Astrocyte of the cerebellum (primary cell): ENCODE measurements at regions not wholly inside any gene's neighbourhood (a gene's known extent, or its start where the extent isn't known, plus 50 kb on each side); places are given as distances from the start of the nearest gene placed in this dataset.

ENCODE experiments used
- DNase-seq: peaks from one replicate; pipeline ENCODE4 v3.0.0-alpha.2; 2011; ENCODE audit warnings: low read depth
- H3K4me3 ChIP-seq: 2 replicates; pipeline ENCODE4 v1.5.1; 2011; ENCODE audit warnings: mild to moderate bottlenecking, low read depth, low read length, moderate library complexity
- CTCF ChIP-seq: IDR thresholded peaks from 2 replicates; pipeline ENCODE4 v1.5.1; 2012; ENCODE audit warnings: low read length, low read depth, moderate library complexity, mild to moderate bottlenecking; ENCODE audit errors: missing control alignments
- in situ Hi-C: cut with HindIII; loops from 2 replicates; pipeline ENCODE4 v1.10.0; 2017; ENCODE audit warnings: low sequenced_read_pairs

- no peak for TF ChIP-seq CTCF
- H3K4me3 ChIP-seq: no peak overlapping the region
- no peak for DNase-seq
- in situ Hi-C loops: no loop called here
Measured at GRCh38 chr3:5479229-5479799, 291.8 kb downstream of the EDEM1 start.

DNA sequence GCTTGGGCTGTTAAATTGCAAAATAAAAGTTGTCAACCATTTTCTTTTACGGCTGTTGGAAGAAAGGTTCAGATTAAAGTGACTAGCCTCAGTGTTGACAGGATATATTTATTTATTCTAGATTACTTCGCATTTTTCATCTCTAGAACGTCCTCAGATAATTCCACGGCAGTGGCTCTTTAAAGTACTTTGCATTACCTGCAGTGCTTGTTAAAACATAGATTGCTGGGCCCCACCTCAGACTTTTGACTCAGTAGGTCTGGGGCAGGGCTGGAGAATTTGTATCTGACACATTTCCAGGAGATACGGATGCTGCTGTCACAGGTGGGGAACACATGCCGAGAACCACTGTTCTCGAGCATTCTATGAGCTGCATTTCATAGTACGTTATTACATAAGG is 292.7 kb downstream of the EDEM1 start:
- in situ Hi-C loops: no loop called here
- TF ChIP-seq CTCF: no peak
- no peak overlapping the region for H3K4me3 ChIP-seq
- no peak for DNase-seq

DNA sequence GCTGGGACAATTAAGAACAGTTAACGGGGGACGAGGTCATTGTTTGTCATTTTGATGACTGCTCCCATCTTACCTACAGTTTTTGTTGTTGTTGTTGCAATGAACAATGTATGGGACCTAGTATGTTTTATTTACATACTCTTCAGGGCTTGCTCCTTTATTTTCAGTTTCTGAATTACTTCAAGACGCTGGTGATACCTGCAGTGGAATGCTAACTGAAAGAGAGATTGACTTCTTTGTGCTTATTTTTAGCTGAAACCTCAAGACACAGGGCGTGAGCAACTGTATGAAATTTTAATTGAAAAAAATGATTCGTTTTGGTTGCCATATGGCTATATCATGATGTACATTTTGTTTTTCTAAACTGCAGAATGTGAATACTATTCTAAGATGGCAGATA is 297.9 kb downstream of the EDEM1 start:
- in situ Hi-C loops: no loop called here
- TF ChIP-seq CTCF: no peak
- H3K4me3 ChIP-seq: no peak overlapping the region
- no peak for DNase-seq

- H3K4me3 ChIP-seq: no peak overlapping the region
- TF ChIP-seq CTCF: no peak
- in situ Hi-C loops: no loop called here
- DNase-seq: no peak
Measured at GRCh38 chr3:5488771-5489170, 301.3 kb downstream of the EDEM1 start.

DNA sequence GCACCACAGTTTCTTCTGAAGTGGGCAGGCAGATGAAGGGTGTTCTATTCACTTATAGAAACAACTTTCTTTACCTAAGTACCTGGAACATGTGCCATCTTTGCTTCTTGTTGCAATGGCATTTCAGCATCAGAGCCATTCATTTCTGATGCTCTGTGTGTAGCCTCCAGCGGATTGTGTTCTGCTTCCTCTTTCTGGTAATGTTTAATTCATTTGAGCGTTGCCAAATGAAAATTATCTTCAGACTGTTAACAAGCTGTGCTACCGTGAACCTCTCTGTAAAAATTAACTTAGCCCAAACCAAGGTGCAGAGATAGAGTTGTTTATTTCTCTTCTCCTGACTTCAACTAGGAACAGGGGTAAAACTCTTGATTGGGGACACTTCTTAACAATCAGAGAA is 302.0 kb downstream of the EDEM1 start:
- DNase-seq: no peak
- no peak for TF ChIP-seq CTCF
- H3K4me3 ChIP-seq: no peak overlapping the region
- in situ Hi-C loops: no loop called here

GRCh38 chr3:5494905-5495519 is 307.5 kb downstream of the EDEM1 start:
- no peak for TF ChIP-seq CTCF
- in situ Hi-C loops: no loop called here
- no peak for DNase-seq
- no peak overlapping the region for H3K4me3 ChIP-seq
